Activated T-helper 17 cell treated with anti-CD3 and anti-CD28 coated beads, Interleukin-2, amount 50 U/mL, for 72 hours (primary cell): ENCODE measurements at regions not wholly inside any gene's neighbourhood (a gene's known extent, or its start where the extent isn't known, plus 50 kb on each side); places are given as distances from the start of the nearest gene placed in this dataset.

Experiments used
- ATAC-seq: fragments of 150-1000 bp; cut with Tn5 transposase; replicated peaks from 2 replicates; pipeline ENCODE4 v1.10.0; 2021; ENCODE audit warnings: mild to moderate bottlenecking, moderate library complexity
- H3K27ac Mint-ChIP-seq: one replicate; pipeline ENCODE4 v1.8.0; 2022; ENCODE audit warnings: mixed read lengths
- H3K27me3 Mint-ChIP-seq: one replicate; pipeline ENCODE4 v1.8.0; 2022; ENCODE audit warnings: mixed read lengths
- H3K36me3 Mint-ChIP-seq: one replicate; pipeline ENCODE4 v1.8.0; 2022; ENCODE audit warnings: low read depth, mild to moderate bottlenecking, mixed read lengths
- H3K4me1 Mint-ChIP-seq: one replicate; pipeline ENCODE4 v1.8.0; 2022; ENCODE audit warnings: mixed read lengths
- H3K4me3 Mint-ChIP-seq: one replicate; pipeline ENCODE4 v1.8.0; 2022; ENCODE audit warnings: mild to moderate bottlenecking, mixed read lengths
- H3K9me3 Mint-ChIP-seq: one replicate; pipeline ENCODE4 v1.8.0; 2022; ENCODE audit warnings: mixed read lengths

DNA sequence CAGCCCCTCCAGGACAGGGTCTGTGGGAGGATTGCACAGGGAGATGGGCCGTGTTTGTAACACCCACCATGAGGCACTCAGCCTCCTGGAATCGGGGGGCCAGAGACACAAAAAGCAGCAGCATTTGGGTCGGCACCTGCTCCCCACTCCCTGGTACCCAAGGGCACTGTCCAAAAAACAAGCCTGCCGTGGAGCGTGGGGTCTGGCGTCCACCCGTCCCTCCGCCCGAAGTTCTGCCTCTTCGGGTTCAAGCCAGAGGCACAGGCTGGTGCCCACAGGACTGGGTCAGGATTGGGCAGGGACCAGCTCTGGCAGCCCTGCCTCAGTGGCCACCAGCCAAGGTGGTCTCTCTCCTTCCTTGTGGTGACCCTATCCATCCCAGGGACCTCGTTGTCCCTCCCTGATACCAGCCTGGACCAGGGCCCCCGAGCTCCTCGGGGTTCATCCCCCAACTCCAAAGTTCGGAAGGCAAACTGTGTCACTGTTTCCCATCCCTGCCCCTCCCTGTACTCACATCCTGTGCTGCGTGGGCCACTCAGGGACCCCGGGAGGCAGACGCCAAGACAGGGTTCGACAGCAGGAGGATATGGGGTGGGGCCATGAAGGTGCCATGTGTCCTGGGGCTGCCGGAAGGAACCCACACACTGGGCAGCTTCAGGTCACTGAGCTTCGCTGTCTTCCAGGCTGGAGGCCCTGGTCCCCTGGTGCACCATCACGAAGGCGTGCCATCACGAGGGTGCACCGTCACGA, 126.0 kb upstream of the HDAC4 start:
- Mint-ChIP-seq H3K9me3 (no peaks in the 10 kb centered on the region), H3K4me1 (no peaks in the 10 kb centered on the region), H3K27ac (no peak overlapping the region), H3K4me3 (no peak overlapping the region), H3K27me3 (no peaks in the 10 kb centered on the region), H3K36me3 (no peaks in the 10 kb centered on the region)
- ATAC-seq: no peak

DNA sequence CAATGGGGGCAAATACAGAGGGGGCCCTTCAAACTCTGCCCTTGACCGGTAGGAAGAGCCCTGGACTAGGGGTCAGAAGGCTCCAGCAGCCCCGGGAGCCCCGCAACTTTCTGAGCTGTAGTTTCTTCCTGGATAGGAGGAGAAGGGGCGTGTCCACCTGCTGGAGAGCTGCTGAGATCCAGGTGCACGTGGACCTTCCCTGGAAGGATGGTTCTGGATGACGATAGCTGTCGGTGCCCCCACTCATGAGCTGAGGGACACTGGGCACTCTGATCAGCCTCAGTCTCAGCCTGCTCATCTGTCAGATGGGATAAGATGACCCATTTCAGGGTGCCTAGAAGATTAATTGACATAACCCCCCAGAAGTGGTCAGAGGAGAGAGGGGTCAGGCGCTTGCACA, 125.2 kb upstream of the HDAC4 start:
- Mint-ChIP-seq H3K4me3 (no peak overlapping the region), H3K27ac (no peak overlapping the region), H3K27me3 (no peaks in the 10 kb centered on the region), H3K36me3 (no peaks in the 10 kb centered on the region), H3K9me3 (no peaks in the 10 kb centered on the region), H3K4me1 (no peaks in the 10 kb centered on the region)
- ATAC-seq: no peak

DNA sequence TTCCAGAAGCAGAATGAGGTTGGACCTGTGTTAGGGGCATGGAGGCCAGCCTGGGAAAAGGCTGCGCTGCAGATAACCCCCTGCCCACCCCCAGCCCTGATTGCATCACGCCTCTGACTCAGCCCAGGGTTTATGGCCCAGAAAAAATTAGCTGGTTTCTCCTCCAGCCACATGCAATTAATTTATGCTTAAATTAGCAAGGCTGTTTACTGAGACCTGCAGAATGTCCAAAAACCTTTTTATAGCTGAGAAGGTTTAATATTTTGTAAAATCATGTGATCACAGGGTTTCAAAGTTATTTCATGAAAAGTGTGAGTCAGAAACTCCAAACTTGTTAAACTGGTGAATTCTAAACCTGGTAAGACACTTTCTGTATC, 123.1 kb upstream of the HDAC4 start:
- no peaks in the 10 kb centered on the region for H3K4me1 Mint-ChIP-seq
- no peaks in the 10 kb centered on the region for H3K36me3 Mint-ChIP-seq
- no peak overlapping the region for H3K27ac Mint-ChIP-seq
- H3K27me3 Mint-ChIP-seq: no peaks in the 10 kb centered on the region
- H3K9me3 Mint-ChIP-seq: no peaks in the 10 kb centered on the region
- H3K4me3 Mint-ChIP-seq: no peak overlapping the region
- ATAC-seq: no peak

DNA sequence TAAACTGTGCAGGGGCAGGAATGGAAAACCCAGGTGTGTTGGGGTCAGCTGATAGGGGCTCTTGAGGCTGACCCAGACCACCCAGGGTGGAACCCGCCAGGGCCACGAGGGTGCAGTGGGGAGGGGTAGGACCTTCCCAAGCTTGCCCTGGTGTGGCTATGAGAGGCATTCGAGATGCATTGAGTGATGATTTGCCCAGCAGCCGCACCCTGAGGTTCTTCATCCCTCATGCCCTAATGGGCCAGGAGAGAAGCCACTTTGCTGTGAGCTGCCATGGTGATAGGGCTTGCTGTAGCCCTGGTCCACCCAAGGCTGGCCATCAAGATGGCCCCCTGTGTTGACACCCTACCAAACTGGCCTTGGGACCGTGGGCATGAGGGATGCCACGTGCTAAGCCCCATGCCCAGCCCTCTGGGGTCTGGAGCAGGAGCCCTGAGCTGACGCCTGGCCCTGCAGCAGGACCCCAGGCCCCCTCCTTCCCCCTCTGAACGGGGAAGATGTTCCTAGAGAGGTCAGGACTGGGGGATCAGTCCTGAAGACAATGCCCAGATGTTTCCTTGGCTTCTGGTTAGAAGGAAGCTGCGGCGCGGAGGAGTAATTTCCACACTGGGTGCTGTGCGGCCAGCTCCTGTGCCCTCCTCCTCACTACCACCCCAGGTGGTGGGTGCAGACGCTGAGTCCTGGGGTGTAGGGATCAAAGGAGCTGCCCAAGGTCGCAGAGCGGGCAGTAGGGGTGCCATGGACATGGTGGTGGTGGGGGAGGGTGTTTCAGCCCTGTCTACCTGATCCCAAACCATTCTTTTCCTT, 122.5 kb upstream of the HDAC4 start:
- no peak overlapping the region for H3K4me3 Mint-ChIP-seq
- H3K27me3 Mint-ChIP-seq: no peaks in the 10 kb centered on the region
- no peaks in the 10 kb centered on the region for H3K36me3 Mint-ChIP-seq

DNA sequence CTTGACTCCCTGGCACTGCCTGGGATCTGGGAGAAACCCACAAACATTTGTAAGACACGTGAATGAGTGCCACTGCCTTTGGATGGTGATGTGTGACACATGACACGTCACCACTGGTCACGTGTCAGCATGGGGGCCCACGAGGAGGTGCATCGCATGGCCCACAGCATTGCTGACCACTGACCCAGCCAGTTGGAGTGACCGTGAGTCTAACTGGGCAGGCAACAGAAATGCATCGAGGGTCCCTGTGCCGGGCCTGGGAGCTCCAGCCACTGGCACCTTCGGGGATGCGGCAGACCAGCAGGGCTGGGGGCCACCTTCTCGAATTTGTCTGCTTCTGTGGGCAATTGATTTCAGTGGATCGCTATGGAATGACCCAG, 121.9 kb upstream of the HDAC4 start:
- no peaks in the 10 kb centered on the region for H3K9me3 Mint-ChIP-seq
- no peak overlapping the region for H3K4me3 Mint-ChIP-seq
- H3K36me3 Mint-ChIP-seq: no peaks in the 10 kb centered on the region
- no peaks in the 10 kb centered on the region for H3K4me1 Mint-ChIP-seq
- no peak for ATAC-seq
- H3K27me3 Mint-ChIP-seq: no peaks in the 10 kb centered on the region
- H3K27ac Mint-ChIP-seq: no peak overlapping the region

More for the DNA sequence above, 122.5 kb upstream of the HDAC4 start:
- H3K27ac Mint-ChIP-seq: no peak overlapping the region
- H3K9me3 Mint-ChIP-seq: no peaks in the 10 kb centered on the region
- no peaks in the 10 kb centered on the region for H3K4me1 Mint-ChIP-seq
- ATAC-seq: no peak

DNA sequence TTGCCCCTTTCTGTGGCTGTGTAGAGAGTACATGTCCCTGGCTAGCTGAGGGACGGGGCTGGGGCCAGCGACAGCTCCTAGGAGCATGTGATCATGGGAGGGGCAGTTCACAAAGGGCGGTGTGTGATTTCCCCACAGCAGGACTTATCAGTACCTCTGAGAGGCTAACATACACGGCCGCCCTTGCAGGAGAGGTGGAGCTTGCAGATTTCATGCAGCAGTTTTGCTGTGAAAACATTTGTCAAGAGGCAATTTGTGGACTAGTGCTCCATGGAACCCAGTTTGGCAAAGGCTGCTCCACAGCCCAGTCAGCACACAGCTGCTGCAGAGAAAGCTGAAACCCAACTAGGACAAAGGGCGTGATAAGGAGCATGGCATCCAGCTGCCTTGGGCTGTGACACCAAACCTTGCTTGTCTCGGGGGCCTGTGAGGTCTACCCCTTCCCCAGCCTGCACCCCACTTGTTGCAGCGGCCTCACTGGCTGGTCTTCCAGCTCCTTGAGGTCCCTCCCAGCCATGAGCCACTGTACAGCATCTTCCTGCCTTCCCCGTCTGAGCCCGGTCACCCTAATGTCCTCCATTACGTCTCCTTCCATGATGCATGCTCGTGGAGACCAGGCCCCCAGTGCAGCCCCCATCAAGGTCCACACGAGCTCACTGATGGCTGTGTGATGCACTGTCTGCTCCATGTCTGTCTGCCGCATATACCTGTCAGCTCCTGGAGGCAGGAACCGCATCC, 121.4 kb upstream of the HDAC4 start:
- H3K36me3 Mint-ChIP-seq: no peaks in the 10 kb centered on the region
- no peak overlapping the region for H3K27ac Mint-ChIP-seq
- no peaks in the 10 kb centered on the region for H3K27me3 Mint-ChIP-seq
- no peak for ATAC-seq
- no peaks in the 10 kb centered on the region for H3K4me1 Mint-ChIP-seq
- H3K4me3 Mint-ChIP-seq: no peak overlapping the region
- H3K9me3 Mint-ChIP-seq: no peaks in the 10 kb centered on the region

DNA sequence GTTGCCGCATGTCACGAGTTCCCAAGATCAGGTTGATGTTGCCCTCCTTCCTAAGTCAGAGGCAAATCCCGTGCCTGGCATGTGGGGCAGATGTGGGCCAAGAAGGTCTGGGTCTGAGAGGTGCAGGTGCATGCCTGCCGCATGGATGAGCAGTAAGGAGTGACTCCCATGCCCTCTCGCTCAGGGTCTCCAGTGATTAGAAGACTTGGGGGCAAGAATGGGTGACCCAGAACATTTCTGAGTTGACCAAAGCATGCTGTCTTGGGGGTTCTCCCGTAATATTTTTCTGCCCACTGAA, 120.6 kb upstream of the HDAC4 start:
- Mint-ChIP-seq H3K36me3 (no peaks in the 10 kb centered on the region), H3K27me3 (no peaks in the 10 kb centered on the region), H3K9me3 (no peaks in the 10 kb centered on the region), H3K27ac (no peak overlapping the region), H3K4me1 (no peaks in the 10 kb centered on the region), H3K4me3 (no peak overlapping the region)
- ATAC-seq: no peak

DNA sequence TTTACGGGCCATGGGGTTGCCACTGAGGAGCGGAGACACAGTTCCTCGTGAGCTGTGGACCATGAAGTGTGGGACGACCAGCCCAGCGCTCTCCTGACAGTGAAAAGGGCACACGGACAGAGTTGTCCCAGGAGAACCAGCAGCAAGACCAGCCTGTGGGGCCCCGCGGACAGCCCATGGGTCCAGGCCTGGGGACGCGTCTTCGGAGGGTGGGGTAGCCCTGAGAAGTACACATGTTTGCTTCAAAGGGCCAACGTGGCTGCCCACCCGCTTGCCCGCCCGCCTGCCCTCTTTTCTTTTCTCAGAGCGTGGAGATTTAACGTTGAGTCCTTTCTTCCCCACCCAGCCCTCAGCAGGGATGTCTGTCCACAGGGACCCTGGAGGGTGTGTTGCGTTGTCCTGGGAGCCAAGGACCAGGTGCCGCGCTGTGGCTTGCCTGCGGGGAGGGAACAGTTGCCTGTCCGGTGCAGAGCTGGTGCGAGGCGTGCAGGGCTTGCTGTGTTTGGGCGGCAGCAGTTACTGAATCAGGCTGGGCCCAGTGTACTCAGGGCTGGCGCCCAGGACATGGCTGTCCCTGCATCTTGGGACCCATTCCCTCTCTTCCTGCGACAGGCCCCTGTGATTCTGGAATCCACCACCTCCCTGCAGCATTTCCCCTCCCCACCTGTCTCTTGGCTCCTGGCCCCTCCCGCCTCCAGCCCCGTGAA, 120.1 kb upstream of the HDAC4 start:
- Mint-ChIP-seq H3K4me1 (no peaks in the 10 kb centered on the region), H3K27me3 (no peaks in the 10 kb centered on the region), H3K27ac (no peak overlapping the region), H3K36me3 (no peaks in the 10 kb centered on the region), H3K9me3 (no peaks in the 10 kb centered on the region), H3K4me3 (no peak overlapping the region)
- ATAC-seq: no peak

DNA sequence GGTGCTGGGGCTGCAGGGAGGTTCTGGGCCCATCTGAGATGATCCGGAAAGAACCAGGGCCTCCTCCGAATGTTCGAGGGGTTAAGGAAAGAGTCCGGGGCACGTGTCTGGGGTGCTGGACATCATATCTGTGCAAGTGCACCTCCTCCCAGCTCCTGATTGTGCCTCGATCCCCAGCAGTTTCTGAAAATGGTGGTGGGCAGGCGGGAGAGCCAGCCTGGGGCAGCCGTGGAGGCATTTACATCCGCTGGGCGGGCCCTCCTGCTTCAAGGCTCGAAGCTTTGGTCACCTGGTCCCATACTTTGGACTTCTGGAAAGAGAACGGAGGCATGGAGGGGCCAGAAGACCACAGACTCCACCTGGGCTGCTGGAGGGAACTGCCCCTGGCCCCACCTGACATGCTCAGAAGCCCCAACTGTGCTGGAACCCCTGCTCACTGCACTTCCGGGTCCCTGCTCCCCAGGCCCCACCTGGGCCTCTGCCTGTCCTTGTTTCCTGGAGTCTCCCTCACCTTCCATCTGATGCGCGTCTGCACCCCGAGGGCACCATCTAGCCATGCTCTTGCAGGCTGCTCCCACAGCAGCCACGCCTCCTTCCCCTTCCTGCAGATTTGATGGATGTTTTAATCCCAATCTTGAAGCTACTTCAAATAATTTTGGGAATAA, 119.2 kb upstream of the HDAC4 start:
- no peak overlapping the region for H3K27ac Mint-ChIP-seq
- H3K4me1 Mint-ChIP-seq: no peaks in the 10 kb centered on the region
- no peak for ATAC-seq
- no peaks in the 10 kb centered on the region for H3K36me3 Mint-ChIP-seq
- H3K9me3 Mint-ChIP-seq: no peaks in the 10 kb centered on the region
- H3K27me3 Mint-ChIP-seq: no peaks in the 10 kb centered on the region
- no peak overlapping the region for H3K4me3 Mint-ChIP-seq

DNA sequence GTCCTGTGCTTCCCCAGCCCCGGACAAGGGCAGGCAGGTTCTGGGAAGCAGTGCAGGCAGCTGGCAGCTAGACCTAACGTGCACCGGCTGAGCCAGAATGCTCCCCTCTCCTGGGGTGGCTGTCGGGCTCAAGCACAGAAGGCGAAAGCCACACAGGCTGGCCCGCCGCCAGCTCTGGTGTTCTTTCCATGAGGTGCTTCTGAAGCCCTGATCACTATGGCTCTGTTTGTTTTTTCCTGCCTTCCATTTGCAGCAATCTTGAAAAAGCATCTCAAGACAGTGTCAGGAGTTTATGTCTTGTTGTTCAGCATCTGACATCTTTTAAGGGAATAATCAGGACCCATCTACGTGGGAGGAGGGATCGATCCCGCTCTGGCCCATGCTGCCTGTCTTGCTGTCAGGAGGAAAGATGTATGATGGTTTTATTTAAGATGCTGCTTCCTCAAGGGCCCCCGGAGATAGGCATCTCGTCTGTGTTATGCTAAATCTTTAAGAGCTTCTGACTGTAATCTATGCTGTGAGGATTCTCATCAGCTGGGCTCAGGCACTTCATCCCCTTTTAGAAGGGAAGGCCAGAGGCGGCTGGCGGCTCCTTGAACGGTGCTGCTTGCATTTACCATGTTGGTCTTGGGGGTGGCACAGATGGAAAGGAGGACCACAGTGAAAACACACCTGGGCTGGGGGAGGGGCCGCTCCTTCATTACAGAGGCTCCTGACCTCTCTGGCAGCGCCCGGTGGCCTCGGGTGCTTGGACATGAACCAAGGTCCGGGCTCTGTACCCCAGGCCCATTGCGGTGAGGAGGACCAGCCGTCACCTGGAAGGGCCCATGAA, 118.5 kb upstream of the HDAC4 start:
- Mint-ChIP-seq H3K27ac (no peak overlapping the region), H3K36me3 (no peaks in the 10 kb centered on the region), H3K27me3 (no peaks in the 10 kb centered on the region), H3K4me1 (no peaks in the 10 kb centered on the region), H3K4me3 (no peak overlapping the region), H3K9me3 (no peaks in the 10 kb centered on the region)
- ATAC-seq: no peak

DNA sequence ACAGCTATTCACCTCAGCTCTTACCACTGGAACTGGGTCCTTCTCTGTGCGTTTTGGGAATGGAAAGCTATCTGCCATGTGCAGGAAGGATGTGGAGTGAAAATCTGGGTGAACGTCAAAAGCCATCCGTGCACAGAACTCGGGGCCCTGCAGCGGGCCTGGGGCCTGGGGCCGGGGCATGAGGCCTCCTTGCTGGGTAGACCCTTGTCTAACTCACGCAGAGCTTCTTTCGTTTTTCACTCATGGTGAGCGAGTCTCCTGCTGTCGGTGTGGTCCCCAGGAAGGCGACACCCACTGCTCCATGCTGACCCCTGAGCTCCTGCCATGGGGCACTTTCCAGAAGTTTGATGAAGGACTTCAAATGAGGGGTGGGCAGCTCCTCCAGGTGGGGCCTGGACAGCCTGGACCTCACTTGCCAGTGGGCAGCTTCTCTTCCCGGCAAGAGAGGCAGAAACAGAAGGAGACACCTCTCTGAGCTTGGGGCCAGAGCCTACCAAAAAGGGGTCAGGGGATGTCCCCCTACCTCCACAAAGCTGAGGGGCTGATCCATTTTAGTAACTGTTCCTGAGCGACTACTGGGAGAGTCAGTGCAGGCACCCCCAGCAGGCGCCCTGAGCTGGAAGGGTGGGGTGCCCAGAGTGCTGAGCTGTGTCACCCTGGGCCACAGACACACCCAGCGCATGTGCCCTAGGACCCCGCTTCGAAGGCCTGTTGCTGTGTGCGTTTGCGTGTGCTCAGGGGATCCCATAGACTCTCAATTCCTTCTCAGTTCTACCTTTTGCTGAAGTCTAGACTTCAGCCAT, 117.7 kb upstream of the HDAC4 start:
- Mint-ChIP-seq H3K4me3 (no peak overlapping the region), H3K36me3 (no peaks in the 10 kb centered on the region), H3K27ac (no peak overlapping the region), H3K9me3 (no peaks in the 10 kb centered on the region), H3K27me3 (no peaks in the 10 kb centered on the region), H3K4me1 (no peaks in the 10 kb centered on the region)
- no peak for ATAC-seq

DNA sequence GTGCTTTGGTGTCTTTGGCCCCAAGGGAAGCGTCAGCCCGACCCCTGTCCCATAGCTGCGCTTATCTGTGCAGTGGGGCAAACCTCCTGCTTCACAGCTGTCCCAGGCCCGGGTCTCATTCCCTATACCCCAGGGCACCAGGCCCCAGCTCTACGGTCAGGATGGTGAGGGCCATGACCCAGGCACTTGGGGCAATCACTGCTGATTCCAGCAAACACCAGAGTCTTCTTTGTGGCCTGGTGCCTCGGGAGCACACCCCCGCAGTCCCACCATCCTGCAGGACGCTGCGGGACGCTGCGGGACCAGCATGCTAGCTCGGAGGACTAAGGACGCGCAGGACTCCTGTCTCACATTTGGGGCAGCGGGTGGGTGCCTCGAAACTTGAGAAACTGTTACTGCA, 116.9 kb upstream of the HDAC4 start:
- no peak for ATAC-seq
- no peak overlapping the region for H3K4me3 Mint-ChIP-seq
- no peaks in the 10 kb centered on the region for H3K27me3 Mint-ChIP-seq
- H3K36me3 Mint-ChIP-seq: no peaks in the 10 kb centered on the region
- no peaks in the 10 kb centered on the region for H3K4me1 Mint-ChIP-seq
- H3K27ac Mint-ChIP-seq: no peak overlapping the region
- no peaks in the 10 kb centered on the region for H3K9me3 Mint-ChIP-seq

DNA sequence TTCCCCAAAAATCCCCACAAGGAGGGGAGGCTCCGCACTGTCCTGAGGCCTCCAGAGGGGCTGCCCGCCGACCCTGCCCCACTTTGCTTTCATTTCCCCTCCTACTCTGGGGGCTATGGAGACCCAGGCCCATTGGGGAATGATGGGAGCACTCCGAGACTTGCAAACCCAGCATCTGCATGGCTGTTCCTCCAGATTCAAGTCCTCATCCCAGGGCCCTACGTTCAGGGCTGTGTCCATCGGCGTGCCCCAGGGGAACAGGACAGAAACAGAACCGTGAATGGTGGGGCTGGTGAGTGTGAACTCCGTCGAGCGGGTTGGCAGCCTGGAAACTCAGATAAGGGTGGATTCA, 116.1 kb upstream of the HDAC4 start:
- H3K36me3 Mint-ChIP-seq: no peaks in the 10 kb centered on the region
- no peak for ATAC-seq
- peak overlapping the region; percentile 38 for H3K27ac Mint-ChIP-seq
- H3K4me3 Mint-ChIP-seq: no peak overlapping the region
- H3K27me3 Mint-ChIP-seq: no peaks in the 10 kb centered on the region
- H3K9me3 Mint-ChIP-seq: no peaks in the 10 kb centered on the region
- H3K4me1 Mint-ChIP-seq: no peaks in the 10 kb centered on the region
